ENCODE measurements at regions not wholly inside any gene's neighbourhood (a gene's known extent, or its start where the extent isn't known, plus 50 kb on each side); places are given as distances from the start of the nearest gene placed in this dataset.

DNA sequence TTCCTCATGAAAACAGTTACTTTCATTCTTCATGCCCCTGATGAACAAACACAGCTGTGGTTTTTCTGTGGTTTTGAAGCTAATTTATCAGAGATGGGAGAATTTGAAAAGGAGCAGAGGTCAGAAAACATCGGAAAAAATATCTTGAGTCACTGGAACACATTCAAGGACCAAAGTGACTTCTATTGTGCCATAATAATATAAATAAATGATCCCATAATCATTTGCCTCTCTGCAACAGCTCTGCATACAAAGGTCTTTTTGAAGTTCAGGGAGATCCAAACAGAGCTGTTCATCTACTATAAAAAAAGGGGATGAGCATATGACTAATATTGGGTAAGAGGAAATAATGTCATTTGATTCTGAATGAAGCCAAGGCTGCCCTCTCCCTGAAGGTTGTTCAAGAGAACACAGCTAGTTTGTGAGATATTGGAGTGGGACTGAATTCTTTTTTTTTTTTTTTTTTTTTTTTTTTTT, 201.3 kb upstream of the GALNT5 start:
- DNase-seq (ENCODE audit: extremely low read depth, low read depth) = peak; percentile 44
- TF ChIP-seq, protein P1, sequence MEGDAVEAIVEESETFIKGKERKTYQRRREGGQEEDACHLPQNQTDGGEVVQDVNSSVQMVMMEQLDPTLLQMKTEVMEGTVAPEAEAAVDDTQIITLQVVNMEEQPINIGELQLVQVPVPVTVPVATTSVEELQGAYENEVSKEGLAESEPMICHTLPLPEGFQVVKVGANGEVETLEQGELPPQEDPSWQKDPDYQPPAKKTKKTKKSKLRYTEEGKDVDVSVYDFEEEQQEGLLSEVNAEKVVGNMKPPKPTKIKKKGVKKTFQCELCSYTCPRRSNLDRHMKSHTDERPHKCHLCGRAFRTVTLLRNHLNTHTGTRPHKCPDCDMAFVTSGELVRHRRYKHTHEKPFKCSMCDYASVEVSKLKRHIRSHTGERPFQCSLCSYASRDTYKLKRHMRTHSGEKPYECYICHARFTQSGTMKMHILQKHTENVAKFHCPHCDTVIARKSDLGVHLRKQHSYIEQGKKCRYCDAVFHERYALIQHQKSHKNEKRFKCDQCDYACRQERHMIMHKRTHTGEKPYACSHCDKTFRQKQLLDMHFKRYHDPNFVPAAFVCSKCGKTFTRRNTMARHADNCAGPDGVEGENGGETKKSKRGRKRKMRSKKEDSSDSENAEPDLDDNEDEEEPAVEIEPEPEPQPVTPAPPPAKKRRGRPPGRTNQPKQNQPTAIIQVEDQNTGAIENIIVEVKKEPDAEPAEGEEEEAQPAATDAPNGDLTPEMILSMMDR (IDR thresholded peaks at IDR 0.05; ENCODE audit: low read depth, low read length) = no peak

DNA sequence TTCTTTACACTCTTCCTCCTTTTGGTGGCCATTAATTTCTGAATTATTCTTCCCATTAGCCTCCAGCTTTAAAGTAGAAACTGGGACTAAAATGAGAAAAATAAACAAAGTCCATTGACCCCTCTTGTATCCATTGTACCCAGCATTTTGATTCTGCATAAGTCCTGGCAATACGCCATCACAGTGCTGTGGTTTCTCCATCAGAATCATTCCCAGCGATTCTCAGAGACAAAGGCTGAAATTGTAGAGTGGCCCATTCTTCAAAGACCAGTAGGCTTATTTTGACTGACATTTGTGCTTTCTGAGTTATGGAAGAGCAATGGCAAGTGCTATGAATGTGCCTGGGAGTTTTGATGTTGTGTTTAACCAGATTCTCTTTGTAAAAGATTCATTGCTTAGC, 199.3 kb upstream of the GALNT5 start:
- TF ChIP-seq, protein P1 (IDR thresholded peaks at IDR 0.05; ENCODE audit: low read depth, low read length) = no peak
- no peak for DNase-seq (ENCODE audit: extremely low read depth, low read depth)

DNA sequence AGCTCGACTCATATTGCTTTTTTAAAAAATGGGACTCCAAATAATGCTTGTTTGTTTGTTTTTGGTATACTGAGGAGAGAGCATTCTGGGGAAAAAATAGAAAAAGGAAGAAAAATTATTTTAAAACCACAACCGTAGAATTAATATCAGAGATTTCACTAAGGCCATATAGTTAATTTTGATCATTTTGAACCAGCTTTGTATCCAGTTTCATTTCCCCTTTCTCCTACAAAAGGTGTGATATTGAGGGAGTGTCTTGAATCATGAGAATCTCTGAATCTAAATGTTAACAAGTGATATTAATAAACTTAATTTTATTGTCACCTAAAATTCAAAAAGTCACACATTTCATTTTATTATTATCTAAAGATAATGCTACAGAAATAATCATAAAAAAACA, 198.5 kb upstream of the GALNT5 start:
- TF ChIP-seq, protein P1 (IDR thresholded peaks at IDR 0.05; ENCODE audit: low read depth, low read length) = no peak
- DNase-seq (ENCODE audit: extremely low read depth, low read depth) = no peak

DNA sequence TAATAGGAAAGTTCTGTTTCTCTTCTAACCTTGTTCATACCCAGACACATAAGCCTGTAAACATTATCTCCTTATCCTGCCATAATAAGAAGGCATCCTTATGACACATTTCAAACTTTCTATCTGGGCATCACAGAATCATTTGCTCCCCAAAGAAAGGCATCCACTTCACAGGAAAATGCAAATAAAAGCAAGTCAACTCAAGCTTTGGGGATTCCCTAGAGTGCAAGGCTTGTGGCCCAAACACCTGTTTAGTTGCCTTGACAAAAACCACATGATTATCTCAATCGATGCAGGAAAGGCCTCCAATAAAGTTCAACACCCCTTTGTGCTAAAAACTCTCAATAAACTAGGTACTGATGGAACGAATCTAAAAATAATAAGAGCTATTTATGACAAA, 195.7 kb upstream of the GALNT5 start:
- no peak for DNase-seq (ENCODE audit: extremely low read depth, low read depth)

DNA sequence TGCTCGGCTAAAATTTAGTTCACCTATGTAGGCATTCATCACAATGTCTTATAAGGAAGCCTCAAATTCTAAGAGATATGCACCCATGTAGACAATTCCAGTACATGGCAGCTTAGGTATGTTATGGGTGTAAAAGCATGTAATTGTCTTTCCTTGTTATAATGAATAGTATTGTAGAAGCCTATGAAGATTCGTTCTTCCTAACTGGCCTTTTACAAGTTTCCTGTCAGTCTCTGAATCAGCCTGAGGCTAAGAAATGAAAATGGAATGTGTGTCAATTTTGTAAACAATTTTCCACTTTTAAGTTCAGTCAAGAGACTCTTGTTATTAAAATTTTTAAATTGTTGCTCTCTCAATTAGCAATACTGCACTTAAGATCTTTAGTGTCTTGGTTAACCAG, 189.9 kb upstream of the GALNT5 start:
- no peak for DNase-seq (ENCODE audit: extremely low read depth, low read depth)
- TF ChIP-seq, protein P1 (IDR thresholded peaks at IDR 0.05; ENCODE audit: low read depth, low read length) = no peak

More for the DNA sequence above, 195.7 kb upstream of the GALNT5 start:
- TF ChIP-seq, protein P1 (IDR thresholded peaks at IDR 0.05; ENCODE audit: low read depth, low read length) = no peak

DNA sequence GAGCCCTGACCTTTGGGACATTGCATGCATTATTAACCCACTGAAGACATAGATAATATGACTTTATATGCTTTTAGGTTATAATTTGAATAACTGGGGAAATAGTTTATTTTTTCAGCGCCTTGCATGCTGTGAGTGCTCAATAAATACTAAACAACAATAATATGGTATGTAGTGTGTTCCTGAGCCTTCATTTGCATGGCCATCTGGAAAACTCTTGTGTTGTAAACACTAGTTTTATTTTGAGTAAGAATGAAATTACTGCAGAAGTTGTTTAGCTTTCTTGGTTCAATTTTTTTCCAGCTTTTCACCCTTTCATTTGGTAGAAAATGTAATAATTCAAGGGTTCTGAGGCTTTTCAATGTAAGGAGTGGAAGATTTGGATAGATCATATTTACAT, 189.3 kb upstream of the GALNT5 start:
- TF ChIP-seq, protein P1 (IDR thresholded peaks at IDR 0.05; ENCODE audit: low read depth, low read length) = no peak
- no peak for DNase-seq (ENCODE audit: extremely low read depth, low read depth)

DNA sequence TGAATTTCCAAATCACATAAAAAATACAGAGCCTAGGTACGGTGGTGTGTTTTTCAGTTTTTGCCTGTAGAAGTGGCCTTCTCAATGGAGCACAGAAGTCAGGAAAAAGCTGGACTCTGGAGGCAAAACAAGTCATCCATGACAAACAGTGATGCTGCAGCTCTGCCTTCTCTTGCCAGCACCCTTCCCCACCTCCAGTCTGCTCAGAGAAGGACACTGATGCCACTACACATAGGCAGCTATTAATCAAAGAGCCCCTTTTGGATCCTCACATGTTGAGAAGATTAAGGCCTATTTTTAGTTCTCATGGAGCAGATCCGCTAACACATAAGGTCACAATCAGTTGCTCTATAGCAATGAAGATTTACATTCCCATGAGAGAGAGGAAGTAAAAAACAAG, 181.6 kb upstream of the GALNT5 start:
- TF ChIP-seq, protein P1 (IDR thresholded peaks at IDR 0.05; ENCODE audit: low read depth, low read length) = no peak
- no peak for DNase-seq (ENCODE audit: extremely low read depth, low read depth)

Measured in AG09319 (cell line).